ENCODE measurements at regions not wholly inside any gene's neighbourhood (a gene's known extent, or its start where the extent isn't known, plus 50 kb on each side); places are given as distances from the start of the nearest gene placed in this dataset.

DNA sequence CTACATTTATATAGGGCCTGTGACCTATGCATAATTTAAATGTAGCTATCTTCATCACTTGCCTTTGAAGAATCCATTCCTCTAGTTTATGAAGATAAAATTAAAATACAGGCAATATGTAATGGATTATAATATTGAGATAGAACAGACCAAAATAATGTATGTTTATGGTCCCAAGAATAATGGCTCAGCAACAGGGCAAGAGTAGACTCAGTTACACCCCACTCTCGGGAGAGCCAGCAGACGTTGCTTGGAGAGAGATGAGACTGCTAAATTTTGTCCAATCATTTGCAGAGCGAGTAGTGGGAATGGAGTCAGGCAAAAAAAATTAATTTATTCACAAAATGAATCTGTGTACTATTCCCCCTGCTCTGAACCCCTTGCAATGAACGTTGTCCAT lies 223.2 kb upstream of the FAT4 start:
- DNase-seq (no peak), ATAC-seq (ENCODE audit: insufficient read depth, low FRiP score) (no peak)
- Histone ChIP-seq H3K9ac (ENCODE audit: insufficient read depth in 1 of 2, low read length in 2 of 2) (no peak overlapping the region), H3K4me1 (ENCODE audit: control insufficient read depth in 5 of 5, insufficient read depth in 5 of 5, low read length in 5 of 5) (no peaks in the 10 kb centered on the region), H3K27ac (ENCODE audit: low read depth in 1 of 2, low read length in 1 of 2) (no peak overlapping the region), H3K9me3 (ENCODE audit: control insufficient read depth in 4 of 4, insufficient read depth in 3 of 4, low read length in 3 of 4) (no peaks in the 10 kb centered on the region), H3K4me3 (no peak overlapping the region), H3K27me3 (ENCODE audit: control insufficient read depth in 3 of 3, insufficient read depth in 3 of 3, low read length in 2 of 3) (no peaks in the 10 kb centered on the region), H3K36me3 (ENCODE audit: control insufficient read depth in 4 of 4, insufficient read depth in 4 of 4, low read length in 4 of 4) (no peaks in the 10 kb centered on the region)
- 88 to 89% methylated on average over 4 of the region's 4 CpGs for WGBS, 2 donors
- TF ChIP-seq, protein P1, sequence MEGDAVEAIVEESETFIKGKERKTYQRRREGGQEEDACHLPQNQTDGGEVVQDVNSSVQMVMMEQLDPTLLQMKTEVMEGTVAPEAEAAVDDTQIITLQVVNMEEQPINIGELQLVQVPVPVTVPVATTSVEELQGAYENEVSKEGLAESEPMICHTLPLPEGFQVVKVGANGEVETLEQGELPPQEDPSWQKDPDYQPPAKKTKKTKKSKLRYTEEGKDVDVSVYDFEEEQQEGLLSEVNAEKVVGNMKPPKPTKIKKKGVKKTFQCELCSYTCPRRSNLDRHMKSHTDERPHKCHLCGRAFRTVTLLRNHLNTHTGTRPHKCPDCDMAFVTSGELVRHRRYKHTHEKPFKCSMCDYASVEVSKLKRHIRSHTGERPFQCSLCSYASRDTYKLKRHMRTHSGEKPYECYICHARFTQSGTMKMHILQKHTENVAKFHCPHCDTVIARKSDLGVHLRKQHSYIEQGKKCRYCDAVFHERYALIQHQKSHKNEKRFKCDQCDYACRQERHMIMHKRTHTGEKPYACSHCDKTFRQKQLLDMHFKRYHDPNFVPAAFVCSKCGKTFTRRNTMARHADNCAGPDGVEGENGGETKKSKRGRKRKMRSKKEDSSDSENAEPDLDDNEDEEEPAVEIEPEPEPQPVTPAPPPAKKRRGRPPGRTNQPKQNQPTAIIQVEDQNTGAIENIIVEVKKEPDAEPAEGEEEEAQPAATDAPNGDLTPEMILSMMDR (IDR thresholded peaks at IDR 0.05; ENCODE audit: control extremely low read depth, extremely low read depth) = no peak

DNA sequence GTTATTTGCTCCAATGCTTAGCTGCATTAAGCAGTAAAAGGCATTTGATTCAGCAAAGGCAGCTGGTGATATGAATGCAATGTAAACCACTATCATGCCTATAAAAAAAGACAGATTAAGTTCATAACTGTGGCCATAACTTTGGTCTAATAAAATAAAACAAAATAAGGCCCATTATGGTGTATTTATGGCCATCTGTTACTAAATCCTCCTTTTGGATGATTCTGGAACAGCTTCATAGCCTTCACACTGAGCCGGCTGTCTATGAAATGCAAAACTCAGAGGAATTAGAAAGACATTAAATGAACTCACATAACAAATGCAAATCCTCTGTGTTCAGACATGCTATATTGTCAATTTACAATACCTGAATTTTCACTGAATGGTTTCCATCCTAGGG lies 223.7 kb upstream of the FAT4 start:
- Histone ChIP-seq H3K27me3 (ENCODE audit: control insufficient read depth in 3 of 3, insufficient read depth in 3 of 3, low read length in 2 of 3) (no peaks in the 10 kb centered on the region), H3K36me3 (ENCODE audit: control insufficient read depth in 4 of 4, insufficient read depth in 4 of 4, low read length in 4 of 4) (no peaks in the 10 kb centered on the region), H3K4me3 (no peak overlapping the region), H3K9me3 (ENCODE audit: control insufficient read depth in 4 of 4, insufficient read depth in 3 of 4, low read length in 3 of 4) (no peaks in the 10 kb centered on the region), H3K4me1 (ENCODE audit: control insufficient read depth in 5 of 5, insufficient read depth in 5 of 5, low read length in 5 of 5) (no peaks in the 10 kb centered on the region), H3K9ac (ENCODE audit: insufficient read depth in 1 of 2, low read length in 2 of 2) (no peak overlapping the region), H3K27ac (ENCODE audit: low read depth in 1 of 2, low read length in 1 of 2) (no peak overlapping the region)
- ATAC-seq (ENCODE audit: insufficient read depth, low FRiP score) (no peak), DNase-seq (no peak)
- TF ChIP-seq, protein P1 (IDR thresholded peaks at IDR 0.05; ENCODE audit: control extremely low read depth, extremely low read depth) = no peak
- 89 to 90% methylated on average over 1 of the region's 1 CpG for WGBS, 2 donors

- Histone ChIP-seq H3K36me3 (ENCODE audit: control insufficient read depth in 4 of 4, insufficient read depth in 4 of 4, low read length in 4 of 4) (no peaks in the 10 kb centered on the region), H3K27ac (ENCODE audit: low read depth in 1 of 2, low read length in 1 of 2) (no peak overlapping the region), H3K4me1 (ENCODE audit: control insufficient read depth in 5 of 5, insufficient read depth in 5 of 5, low read length in 5 of 5) (no peaks in the 10 kb centered on the region), H3K9ac (ENCODE audit: insufficient read depth in 1 of 2, low read length in 2 of 2) (no peak overlapping the region), H3K9me3 (ENCODE audit: control insufficient read depth in 4 of 4, insufficient read depth in 3 of 4, low read length in 3 of 4) (no peaks in the 10 kb centered on the region), H3K27me3 (ENCODE audit: control insufficient read depth in 3 of 3, insufficient read depth in 3 of 3, low read length in 2 of 3) (no peaks in the 10 kb centered on the region), H3K4me3 (no peak overlapping the region)
- TF ChIP-seq, protein P1 (IDR thresholded peaks at IDR 0.05; ENCODE audit: control extremely low read depth, extremely low read depth) = no peak
- WGBS, 2 donors = 43 to 62% methylated on average over 1 of the region's 1 CpG
- DNase-seq (no peak), ATAC-seq (ENCODE audit: insufficient read depth, low FRiP score) (no peak)
Measured at GRCh38 chr4:125084608-125085007, 230.1 kb upstream of the FAT4 start.

DNA sequence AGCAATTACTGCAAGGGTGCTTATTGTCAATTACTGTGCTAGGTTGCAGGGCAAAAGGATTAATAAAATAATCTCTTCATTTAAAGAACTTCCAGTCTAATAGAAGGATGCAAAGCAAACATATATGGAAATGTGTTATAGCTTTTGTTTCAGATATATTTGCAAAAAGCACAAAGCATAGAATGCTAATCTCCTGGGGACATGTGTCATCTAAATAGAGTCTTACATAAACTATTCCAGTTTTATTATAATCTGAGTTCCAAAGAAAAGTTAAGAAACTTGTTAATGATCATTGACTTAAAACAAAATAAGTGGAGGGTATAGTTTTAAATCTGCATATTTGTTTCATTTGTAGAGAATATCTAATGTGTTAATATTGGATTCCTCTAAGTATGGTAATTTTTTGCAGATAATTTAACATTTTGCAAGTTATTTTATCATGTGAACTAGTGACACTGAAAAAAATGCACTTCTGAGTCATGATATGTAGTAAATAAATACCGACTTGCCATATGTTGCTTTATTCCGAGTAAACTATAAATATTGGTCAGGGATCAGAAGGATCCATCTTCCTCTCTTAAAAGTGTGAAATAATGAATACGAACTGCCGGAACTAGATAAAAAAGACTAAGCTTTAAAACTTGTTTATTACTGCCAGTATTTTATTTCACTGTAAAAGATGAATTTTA lies 231.9 kb upstream of the FAT4 start:
- Histone ChIP-seq H3K36me3 (ENCODE audit: control insufficient read depth in 4 of 4, insufficient read depth in 4 of 4, low read length in 4 of 4) (no peaks in the 10 kb centered on the region), H3K4me3 (no peak overlapping the region), H3K27me3 (ENCODE audit: control insufficient read depth in 3 of 3, insufficient read depth in 3 of 3, low read length in 2 of 3) (no peaks in the 10 kb centered on the region), H3K4me1 (ENCODE audit: control insufficient read depth in 5 of 5, insufficient read depth in 5 of 5, low read length in 5 of 5) (no peaks in the 10 kb centered on the region), H3K9ac (ENCODE audit: insufficient read depth in 1 of 2, low read length in 2 of 2) (no peak overlapping the region), H3K27ac (ENCODE audit: low read depth in 1 of 2, low read length in 1 of 2) (no peak overlapping the region), H3K9me3 (ENCODE audit: control insufficient read depth in 4 of 4, insufficient read depth in 3 of 4, low read length in 3 of 4) (no peaks in the 10 kb centered on the region)
- TF ChIP-seq, protein P1 (IDR thresholded peaks at IDR 0.05; ENCODE audit: control extremely low read depth, extremely low read depth) = no peak
- 86 to 89% methylated on average over 4 of the region's 4 CpGs for WGBS, 2 donors
- ATAC-seq (ENCODE audit: insufficient read depth, low FRiP score) (no peak), DNase-seq (peak in 2 of 3 donors; percentile 7 to 15)

Measured in lung (tissue), 11 donors.